RKO (cell line): ENCODE measurements at regions not wholly inside any gene's neighbourhood (a gene's known extent, or its start where the extent isn't known, plus 50 kb on each side); places are given as distances from the start of the nearest gene placed in this dataset.

ENCODE experiments used
- DNase-seq: peaks from one replicate; pipeline ENCODE4 v3.0.0-alpha.2; 2016; ENCODE audit warnings: low spot score

DNA sequence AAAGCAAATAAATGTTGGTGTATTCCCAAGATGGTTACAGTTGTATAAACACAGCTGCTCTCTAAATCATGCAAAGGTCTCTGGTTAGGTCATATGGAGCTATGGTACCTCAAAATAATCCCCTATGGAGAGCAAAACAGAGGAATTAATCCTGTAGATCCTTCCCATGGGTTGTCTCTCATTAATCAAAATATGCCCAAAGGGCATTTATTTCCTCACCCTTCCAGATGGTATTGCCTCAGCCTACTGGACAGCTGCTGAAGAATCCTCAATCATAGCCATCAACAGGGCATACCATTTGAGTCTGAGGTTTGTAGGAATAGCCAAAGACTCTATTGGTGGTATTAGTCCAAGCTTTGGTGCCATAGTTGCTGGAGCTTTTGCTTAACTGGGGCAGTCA is 360.9 kb downstream of the RPL10L start:
- DNase-seq: no peak

DNA sequence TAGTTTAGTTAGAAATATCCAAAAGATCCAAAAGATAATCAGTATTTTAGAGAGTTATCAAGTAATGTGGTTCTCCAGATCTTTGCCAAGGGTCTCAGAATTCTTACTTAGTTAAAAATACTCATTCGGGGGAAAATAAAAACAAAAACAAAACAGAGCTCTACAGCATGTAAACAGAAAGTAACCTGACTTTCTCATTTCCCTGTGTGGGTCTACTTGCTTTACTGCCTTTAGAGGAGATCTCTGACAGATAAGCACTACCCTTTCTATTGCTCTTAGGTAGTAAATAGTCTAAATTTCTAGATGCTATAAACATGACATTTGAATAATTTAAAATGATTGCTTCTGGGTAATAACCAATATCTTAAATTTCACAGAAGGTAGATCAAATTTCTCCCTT is 371.8 kb downstream of the RPL10L start:
- no peak for DNase-seq

DNA sequence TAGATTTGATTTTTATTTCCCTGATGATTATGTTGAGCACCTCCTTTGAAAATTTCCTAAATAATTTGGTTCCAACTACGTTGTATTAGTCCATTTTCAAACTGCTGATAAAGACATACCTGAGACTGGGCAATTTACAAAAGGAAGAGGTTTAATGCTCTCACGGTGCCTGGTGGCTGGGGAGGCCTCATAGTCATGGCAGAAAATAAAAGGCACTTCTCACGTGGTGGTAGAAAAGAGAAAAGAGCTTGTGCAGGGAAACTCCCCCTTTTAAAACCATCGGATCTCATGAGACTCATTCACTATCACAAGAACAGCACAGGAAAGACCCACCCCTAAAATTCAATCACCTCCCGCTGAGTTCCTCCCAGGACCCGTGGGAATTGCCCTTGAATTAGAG is 372.3 kb downstream of the RPL10L start:
- no peak for DNase-seq

DNA sequence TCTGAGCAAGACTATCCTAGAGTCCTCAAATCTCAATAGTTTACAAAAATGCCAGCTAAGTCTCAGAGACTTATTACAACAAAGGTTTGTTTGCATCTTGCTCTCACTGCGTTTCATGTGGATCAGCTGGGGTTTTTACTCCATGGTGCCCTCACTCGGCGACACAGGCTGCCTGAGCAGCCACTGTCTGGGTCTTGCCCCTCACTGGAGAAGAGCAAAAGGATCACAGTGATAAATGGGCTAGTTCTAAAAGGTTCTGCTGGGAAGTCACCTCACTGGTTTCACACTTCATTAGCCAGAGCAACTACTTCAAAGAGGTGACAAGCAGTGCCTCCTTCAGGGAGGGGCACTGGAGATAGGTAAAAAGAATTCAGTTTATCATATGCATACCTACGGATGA is 392.0 kb downstream of the RPL10L start:
- DNase-seq: no peak

DNA sequence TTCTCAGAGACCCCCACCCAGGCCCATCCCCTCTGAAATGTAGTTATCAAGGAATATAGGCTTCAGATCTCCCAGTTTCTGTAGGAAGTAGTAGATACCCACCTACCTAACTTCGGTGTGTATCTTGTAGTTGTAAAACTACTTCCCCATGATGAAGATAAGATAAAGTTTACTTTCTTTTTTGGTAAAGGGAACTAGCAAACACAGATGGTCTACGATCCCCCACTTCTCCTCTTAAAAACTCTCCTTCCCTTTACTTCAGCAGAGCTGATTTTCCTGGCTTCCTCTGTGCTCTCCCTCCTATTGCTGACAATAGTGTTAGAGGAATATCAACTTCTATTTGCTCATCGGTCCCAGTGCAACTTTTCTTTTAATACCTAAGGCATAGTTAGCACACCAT is 395.2 kb downstream of the RPL10L start:
- DNase-seq: no peak

DNA sequence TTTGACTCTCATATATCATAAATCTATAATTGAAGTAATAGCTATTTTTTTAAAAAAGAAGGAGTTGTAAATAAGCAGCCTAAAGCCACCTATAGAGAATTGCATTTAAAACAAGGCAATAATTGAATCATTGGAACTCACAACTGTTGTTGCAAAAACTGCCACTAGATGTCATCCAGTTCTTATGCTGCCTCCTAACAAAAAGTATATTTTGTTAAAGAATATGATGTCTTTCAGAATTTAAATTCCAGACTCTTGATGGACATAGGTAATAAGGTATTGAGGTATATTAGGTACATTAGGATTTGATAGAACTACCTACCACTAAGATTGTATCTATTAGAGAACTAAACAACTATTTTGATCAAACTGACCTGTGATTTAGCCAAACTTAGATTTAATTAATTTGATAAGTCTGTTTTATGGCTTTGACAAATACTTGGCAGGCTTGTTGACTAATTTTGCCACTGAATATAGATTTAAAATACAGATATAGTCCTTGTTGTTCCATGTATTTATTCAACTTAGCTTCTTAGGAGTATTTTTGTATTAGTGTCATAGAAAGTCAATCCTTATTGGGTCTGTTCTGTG is 401.4 kb downstream of the RPL10L start:
- DNase-seq: peak; percentile 55

DNA sequence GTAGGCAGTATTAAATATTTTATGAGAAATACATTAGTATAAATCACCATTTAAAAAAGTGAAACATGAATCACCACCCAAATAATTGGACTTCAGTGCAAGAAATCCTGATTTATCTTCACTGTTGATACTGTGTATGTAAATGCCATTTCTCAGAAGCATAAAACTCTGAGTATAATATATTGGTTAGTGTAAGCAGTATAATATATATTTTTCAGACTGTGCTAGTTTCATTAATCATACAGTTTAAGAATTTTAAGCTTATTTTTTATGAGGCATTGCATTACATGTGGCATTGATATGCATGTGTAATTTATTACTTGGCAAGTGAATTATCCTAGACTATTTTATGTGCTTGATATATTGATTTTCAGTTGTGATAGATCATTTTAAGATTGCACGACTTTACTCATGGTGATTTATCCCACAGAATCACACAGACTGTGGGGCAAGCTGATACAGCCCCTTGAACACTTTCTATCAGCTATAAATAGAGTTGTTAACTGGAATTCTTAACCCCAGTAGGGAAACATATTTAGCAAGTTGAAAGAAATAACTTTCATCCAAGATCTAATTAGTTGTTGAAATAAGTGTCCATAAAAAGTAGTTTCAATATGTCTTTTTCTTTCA is 403.5 kb downstream of the RPL10L start:
- DNase-seq: no peak

DNA sequence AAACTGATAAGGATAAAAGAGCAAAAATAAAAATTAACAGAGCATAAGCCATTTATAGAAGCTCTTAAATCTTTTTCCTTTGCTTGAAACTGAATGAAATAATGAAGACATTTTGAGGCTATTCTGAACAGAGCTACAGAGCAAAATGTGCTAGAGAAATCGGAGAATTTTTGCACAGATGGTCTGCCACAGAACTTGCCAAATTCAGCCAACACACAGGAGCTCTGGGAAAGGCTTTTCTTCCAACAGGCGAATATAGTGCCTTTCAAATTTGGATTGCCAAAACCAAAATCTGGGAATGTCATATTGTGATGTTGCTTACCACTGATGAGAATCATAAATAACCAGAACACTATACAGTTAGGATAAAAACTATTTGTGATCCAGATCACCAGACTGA is 406.3 kb downstream of the RPL10L start:
- no peak for DNase-seq

DNA sequence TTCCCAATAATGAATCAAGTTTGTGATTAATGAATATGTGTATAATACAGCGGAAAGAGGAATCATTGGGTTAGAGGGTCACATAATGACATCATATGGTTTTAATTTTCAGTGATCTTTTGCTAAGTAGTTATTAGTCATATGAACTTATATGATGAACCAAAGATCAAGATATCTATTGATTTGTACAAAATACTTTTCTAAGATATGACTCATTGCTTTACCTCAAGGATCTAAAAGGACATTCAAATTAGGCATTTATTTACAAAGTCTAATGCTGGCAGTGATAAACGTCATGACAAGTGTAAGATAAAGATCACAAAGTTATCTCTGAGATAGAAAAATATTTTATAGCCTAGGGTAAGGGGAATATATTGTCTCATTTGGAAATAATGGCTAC is 417.8 kb downstream of the RPL10L start:
- no peak for DNase-seq

DNA sequence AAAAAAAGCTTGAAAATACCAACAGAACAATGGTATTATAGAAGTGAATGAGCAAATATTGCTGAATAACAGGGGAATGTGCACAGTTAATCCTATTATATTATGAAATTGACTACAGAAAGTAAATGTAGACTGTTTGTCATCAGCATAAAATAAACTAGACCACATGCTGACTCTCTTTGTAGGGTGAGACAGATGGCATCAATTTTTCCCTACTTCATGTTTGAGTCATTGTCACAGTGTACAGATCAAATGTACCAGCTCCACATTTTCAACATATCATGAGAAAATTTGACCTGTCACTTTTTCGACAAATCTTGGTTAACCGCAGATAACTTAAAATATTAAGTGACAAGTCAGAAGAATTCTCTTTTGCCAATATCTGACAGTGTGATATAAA is 421.0 kb downstream of the RPL10L start:
- DNase-seq: no peak

DNA sequence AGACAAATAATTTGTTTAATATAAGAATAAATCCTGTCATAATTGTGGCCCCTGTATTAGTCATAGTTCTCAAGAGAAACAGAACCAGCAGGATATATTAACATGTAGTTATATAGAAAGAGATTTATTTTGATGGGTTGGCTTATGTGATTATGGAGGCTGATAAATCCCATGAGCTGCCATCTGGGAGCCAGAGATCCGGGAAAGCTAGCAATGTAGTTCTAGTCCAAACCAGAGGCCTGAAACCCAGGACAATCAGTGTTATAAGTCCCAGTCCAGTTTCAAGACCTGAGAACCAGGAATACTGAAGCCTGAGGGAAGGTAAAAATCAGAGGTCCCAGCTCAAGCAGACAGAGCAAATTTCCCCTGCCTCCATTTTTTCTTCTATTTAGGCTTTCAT is 435.8 kb downstream of the RPL10L start:
- DNase-seq: no peak

DNA sequence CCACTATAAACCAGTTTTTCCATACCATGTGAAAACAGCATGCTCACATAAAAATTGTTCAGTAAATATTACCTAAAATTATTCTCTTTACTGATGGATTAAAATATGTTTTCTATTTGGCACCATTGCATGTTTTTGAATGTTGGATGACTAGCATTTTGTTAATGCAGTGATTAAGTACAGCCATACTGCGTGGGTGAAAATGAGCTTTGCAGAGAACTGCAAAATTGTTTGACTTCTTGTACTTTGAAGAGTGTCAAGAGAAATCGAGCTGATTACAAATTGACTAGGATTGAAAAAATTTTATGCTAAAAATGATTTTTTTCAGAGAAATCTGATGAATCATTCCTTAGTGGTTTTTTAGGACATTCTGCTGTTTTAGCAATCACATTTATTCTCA is 452.9 kb downstream of the RPL10L start:
- DNase-seq: no peak

DNA sequence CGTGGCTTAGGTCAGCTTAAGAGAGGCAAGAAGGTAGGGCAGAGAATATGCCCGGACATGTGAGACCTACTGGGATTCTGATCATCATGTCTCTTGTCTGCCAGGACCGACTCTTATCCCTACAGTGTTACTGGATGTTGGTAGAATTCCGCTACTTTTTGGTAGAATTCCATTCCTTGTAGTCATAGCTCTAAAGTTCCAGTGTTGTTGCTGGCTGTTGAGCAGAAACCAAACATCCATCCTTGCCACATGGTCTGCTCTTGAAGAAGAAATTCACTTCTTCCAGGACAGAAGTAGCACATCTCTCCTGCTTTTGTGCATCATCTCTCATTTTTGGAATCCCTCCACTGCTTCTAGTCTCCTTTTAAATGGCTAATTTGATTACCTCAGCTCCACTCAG is 453.7 kb downstream of the RPL10L start:
- DNase-seq: no peak
